ENCODE measurements at regions not wholly inside any gene's neighbourhood (a gene's known extent, or its start where the extent isn't known, plus 50 kb on each side); places are given as distances from the start of the nearest gene placed in this dataset.

DNA sequence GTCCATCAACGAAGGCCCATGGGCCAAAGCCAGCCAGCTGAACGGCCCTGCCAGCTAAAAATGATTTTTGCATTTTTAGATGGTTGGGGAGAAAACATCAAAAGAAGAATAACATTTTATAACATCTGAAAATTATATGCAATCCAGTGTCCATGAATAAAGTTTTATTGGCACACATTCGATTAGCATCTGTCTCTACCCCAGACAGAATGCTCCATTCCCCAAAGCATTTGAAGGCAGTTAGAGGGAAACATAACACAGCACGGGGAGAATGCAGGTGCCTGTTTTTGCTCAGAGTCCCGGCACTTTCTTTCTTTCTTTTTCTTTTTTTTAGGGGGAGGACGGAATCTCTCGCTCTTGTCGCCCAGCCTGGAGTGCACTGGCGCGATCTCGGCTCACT, 110.7 kb downstream of the ZNF664 start:
- Histone ChIP-seq H3K36me3 (replicated peaks in 1 of 2; ENCODE audit: control insufficient read depth in 1 of 2, insufficient read depth in 2 of 2, low read length in 2 of 2) (no peaks in the 10 kb centered on the region), H3K9ac (ENCODE audit: insufficient read depth, low read depth, low read length) (no peak overlapping the region), H3K4me1 (ENCODE audit: insufficient read depth, low read length) (0 out of 2 replicates have a peak, but pooled peaks cover 3% of the 10 kb centered on the region), H4K20me1 (ENCODE audit: insufficient read depth, low read length) (no peaks in the 10 kb centered on the region), H3K79me2 (ENCODE audit: insufficient read depth, low read length) (no peaks in the 10 kb centered on the region), H3K4me3 (replicated peaks in 1 of 3; ENCODE audit: insufficient read depth in 1 of 3, low read depth in 2 of 3, low read length in 3 of 3) (no peak overlapping the region), H3K9me3 (ENCODE audit: low read length) (no peaks in the 10 kb centered on the region), H3K27me3 (ENCODE audit: control insufficient read depth in 1 of 2, insufficient read depth in 2 of 2, low read length in 2 of 2) (peaks cover 0 to 11% of the 10 kb centered on the region in 2 experiments; a peak in 2 of 5 replicates), H2AFZ (ENCODE audit: low read length) (no peak overlapping the region), H3K27ac (ENCODE audit: extremely low read length, insufficient read depth, low read length) (no peak overlapping the region), H3K4me2 (ENCODE audit: low read depth, low read length) (no peak overlapping the region)
- no peak for TF ChIP-seq MZF1 (CRISPR knock-in tag; IDR thresholded peaks at IDR 0.05; ENCODE audit: borderline replicate concordance)
- TF ChIP-seq ZNF432 (CRISPR knock-in tag; IDR thresholded peaks at IDR 0.05; ENCODE audit: borderline replicate concordance), result no peak
- TF ChIP-seq TOPORS (CRISPR knock-in tag; IDR thresholded peaks at IDR 0.05), result no peak
- TF ChIP-seq, protein P1, sequence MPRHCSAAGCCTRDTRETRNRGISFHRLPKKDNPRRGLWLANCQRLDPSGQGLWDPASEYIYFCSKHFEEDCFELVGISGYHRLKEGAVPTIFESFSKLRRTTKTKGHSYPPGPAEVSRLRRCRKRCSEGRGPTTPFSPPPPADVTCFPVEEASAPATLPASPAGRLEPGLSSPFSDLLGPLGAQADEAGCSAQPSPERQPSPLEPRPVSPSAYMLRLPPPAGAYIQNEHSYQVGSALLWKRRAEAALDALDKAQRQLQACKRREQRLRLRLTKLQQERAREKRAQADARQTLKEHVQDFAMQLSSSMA (CRISPR knock-in tag; IDR thresholded peaks at IDR 0.05), result no peak
- no peak for TF ChIP-seq HMG20B (CRISPR knock-in tag; conservative IDR thresholded peaks at IDR 0.05)
- no peak for TF ChIP-seq ZBTB7A (CRISPR knock-in tag; IDR thresholded peaks at IDR 0.05)
- no peak for TF ChIP-seq CREM (IDR thresholded peaks at IDR 0.05)
- no peak for TF ChIP-seq CREM (CRISPR knock-in tag; IDR thresholded peaks at IDR 0.05)
- TF ChIP-seq SOX5 (CRISPR knock-in tag; IDR thresholded peaks at IDR 0.05; ENCODE audit: borderline replicate concordance), result no peak
- no peak for TF ChIP-seq WIZ (CRISPR knock-in tag; IDR thresholded peaks at IDR 0.05)
- no peak for TF ChIP-seq ZNF577 (CRISPR knock-in tag; IDR thresholded peaks at IDR 0.05; ENCODE audit: borderline replicate concordance, low read depth)
- TF ChIP-seq, protein P2, sequence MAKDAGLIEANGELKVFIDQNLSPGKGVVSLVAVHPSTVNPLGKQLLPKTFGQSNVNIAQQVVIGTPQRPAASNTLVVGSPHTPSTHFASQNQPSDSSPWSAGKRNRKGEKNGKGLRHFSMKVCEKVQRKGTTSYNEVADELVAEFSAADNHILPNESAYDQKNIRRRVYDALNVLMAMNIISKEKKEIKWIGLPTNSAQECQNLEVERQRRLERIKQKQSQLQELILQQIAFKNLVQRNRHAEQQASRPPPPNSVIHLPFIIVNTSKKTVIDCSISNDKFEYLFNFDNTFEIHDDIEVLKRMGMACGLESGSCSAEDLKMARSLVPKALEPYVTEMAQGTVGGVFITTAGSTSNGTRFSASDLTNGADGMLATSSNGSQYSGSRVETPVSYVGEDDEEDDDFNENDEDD (CRISPR knock-in tag; IDR thresholded peaks at IDR 0.05; ENCODE audit: borderline replicate concordance), result no peak
- no peak for TF ChIP-seq MYNN (CRISPR knock-in tag; IDR thresholded peaks at IDR 0.05; ENCODE audit: low read depth)
- TF ChIP-seq ZNF138 (CRISPR knock-in tag; IDR thresholded peaks at IDR 0.05; ENCODE audit: low read depth), result no peak
- TF ChIP-seq ETV6 (CRISPR knock-in tag; conservative IDR thresholded peaks at IDR 0.05), result no peak
- TF ChIP-seq HNF4G (IDR thresholded peaks at IDR 0.05; ENCODE audit: borderline replicate concordance, low read depth, low read length), result no peak
- TF ChIP-seq HNF4G (CRISPR knock-in tag; IDR thresholded peaks at IDR 0.05; ENCODE audit: borderline replicate concordance, low read depth), result no peak
- no peak for TF ChIP-seq U2AF2 (IDR thresholded peaks at IDR 0.05; ENCODE audit: low read depth, low read length)
- TF ChIP-seq TCF7 (IDR thresholded peaks at IDR 0.05; ENCODE audit: low read depth), result no peak
- ATAC-seq, result no peak
- no peak for DNase-seq (ENCODE audit: low spot score)
- ChIA-PET CTCF (ENCODE audit: low intra/inter-chr PET ratio, low total read pairs) (no interaction called here), POLR2A (no interaction called here)
- no peak for FAIRE-seq
- BruUV-seq (replicated peaks), result no TSS peak
- 46% methylated on average over 11 of the region's 11 CpGs for WGBS (ENCODE audit: low lambda C conversion rate)
- in situ Hi-C loops (cut with HindIII; ENCODE audit: extremely low pct_ligation_motif_present, low pct_unique_long_range_greater_than_20kb), result no loop called here
- intact Hi-C loops (cut with micrococcal nuclease; ENCODE audit: unreplicated experiment), result no loop called here
